HCT116 (cell line): ENCODE measurements at regions not wholly inside any gene's neighbourhood (a gene's known extent, or its start where the extent isn't known, plus 50 kb on each side); places are given as distances from the start of the nearest gene placed in this dataset.
A peak's percentile ranks its signal among the peaks of the same experiment; 100 is the strongest.

Experiments
- ATAC-seq: fragments of 200-7000 bp; cut with Tn5 transposase; 2 replicates; pipeline ENCODE4 v1.9.1; 2020; ENCODE audit warnings: mild to moderate bottlenecking, moderate library complexity
- BruUV-seq: library from RNA; stranded (reverse); fragments of 400-500 nt; replicated peaks from 2 replicates; lab custom pipeline; 2021; lab: Mats Ljungman, UMichigan
- CTCF ChIA-PET: fragments of 300-600 bp; sonication (Branson Sonifier 250); formaldehyde crosslinking; loops from one replicate; lab custom pipeline; 2021; ENCODE audit warnings: antibody characterized with exemption; lab: Charles Lee
- POLR2A ChIA-PET: fragments of 300-600, 350-600 bp; sonication (Branson Sonifier 250); formaldehyde crosslinking; loops from one replicate; lab custom pipeline; 2021; ENCODE audit warnings: antibody characterized with exemption; lab: Charles Lee
- RAD21 ChIA-PET, 2 experiments: fragments of 300-600 bp; sonication (Branson Sonifier 250); formaldehyde crosslinking; loops; one replicate each; lab custom pipeline; 2023; ENCODE audit warnings: low total read pairs in 2 of 2; ENCODE audit not compliant: uncharacterized antibody in 2 of 2, unreplicated experiment in 2 of 2, low non-redundant PET in 1 of 2; lab: Charles Lee
- DNase-seq: peaks from one replicate; pipeline ENCODE4 v3.0.0-alpha.2; 2010; ENCODE audit warnings: low read depth, low spot score
- H2AFZ ChIP-seq: fragments of 200-600 bp; shearing (Covaris generic), sonication (generic); 2 replicates; pipeline ENCODE4 v1.6.1; 2017; ENCODE audit warnings: low read depth, mixed run types, mixed read lengths, antibody characterized with exemption, low read length; ENCODE audit not compliant: poor library complexity, severe bottlenecking
- H3K27ac ChIP-seq: 2 replicates; pipeline ENCODE4 v1.5.1; 2012; ENCODE audit warnings: low read depth, low read length
- H3K27me3 ChIP-seq: fragments of 200-600 bp; sonication (generic); 2 replicates; pipeline ENCODE4 v1.6.1; 2016; ENCODE audit warnings: mixed run types, low read length, mixed read lengths; ENCODE audit not compliant: insufficient read depth
- H3K36me3 ChIP-seq, 2 experiments: fragments of 200-500 bp in 1 of 2; fragments of 200-600 bp in 1 of 2; sonication (Bioruptor generic) in 1 of 2; sonication (generic) in 1 of 2; 2 replicates each; pipeline versions ENCODE4 v1.5.1 to v1.6.1; 2014 to 2016; ENCODE audit warnings: low read length in 2 of 2, inconsistent platforms in 1 of 2, mixed read lengths in 1 of 2, mixed run types in 1 of 2; ENCODE audit not compliant: insufficient read depth in 2 of 2, control insufficient read depth in 1 of 2
- H3K4me1 ChIP-seq, 2 experiments: fragments of 200-600 bp in 1 of 2; sonication (generic) in 1 of 2; 2 replicates each; pipeline versions ENCODE4 v1.5.1 to v1.6.1; 2012 to 2017; ENCODE audit warnings: low read length in 2 of 2, inconsistent platforms in 1 of 2, mild to moderate bottlenecking in 1 of 2, mixed read lengths in 1 of 2, mixed run types in 1 of 2, moderate library complexity in 1 of 2; ENCODE audit not compliant: insufficient read depth in 2 of 2, control insufficient read depth in 1 of 2
- H3K4me2 ChIP-seq: fragments of 200-600 bp; sonication (generic); 2 replicates; pipeline ENCODE4 v1.6.1; 2017; ENCODE audit warnings: mixed run types, low read length, mixed read lengths
- H3K4me3 ChIP-seq, 2 experiments: fragments of 200-600 bp in 1 of 2; sonication (generic) in 1 of 2; replicated peaks in 1 of 2; 2 replicates each; pipeline ENCODE4 v1.5.1; 2011 to 2016; ENCODE audit warnings: low read length in 2 of 2, control low read depth in 1 of 2, low read depth in 1 of 2, mild to moderate bottlenecking in 1 of 2, mixed read lengths in 1 of 2, mixed run types in 1 of 2
- H3K79me2 ChIP-seq: fragments of 200-600 bp; sonication (generic); 2 replicates; pipeline ENCODE4 v1.6.1; 2017; ENCODE audit warnings: mild to moderate bottlenecking, mixed run types, low read length, moderate library complexity, mixed read lengths; ENCODE audit not compliant: insufficient read depth
- H3K9ac ChIP-seq: fragments of 200-600 bp; sonication (generic); 2 replicates; pipeline ENCODE4 v1.6.1; 2016; ENCODE audit warnings: low read length, mixed read lengths
- H3K9me2 ChIP-seq: fragments of 200-600 bp; sonication (generic), shearing (Covaris generic); 2 replicates; pipeline ENCODE4 v1.6.1; 2017; ENCODE audit warnings: mixed run types, mild to moderate bottlenecking, moderate library complexity; ENCODE audit not compliant: insufficient read depth
- H3K9me3 ChIP-seq, 2 experiments: fragments of 200-500 bp in 1 of 2; fragments of 200-600 bp in 1 of 2; sonication (Bioruptor generic) in 1 of 2; sonication (generic) in 1 of 2; 2 replicates each; pipeline ENCODE4 v1.6.1; 2014 to 2017; ENCODE audit warnings: low read length in 2 of 2, mixed read lengths in 2 of 2, inconsistent platforms in 1 of 2, low read depth in 1 of 2, mild to moderate bottlenecking in 1 of 2, mixed run types in 1 of 2, moderate library complexity in 1 of 2; ENCODE audit not compliant: control insufficient read depth in 1 of 2, insufficient read depth in 1 of 2
- H4K20me1 ChIP-seq: fragments of 200-600 bp; sonication (generic), shearing (Covaris generic); 2 replicates; pipeline ENCODE4 v1.6.1; 2017; ENCODE audit warnings: mixed run types, mild to moderate bottlenecking, moderate library complexity; ENCODE audit not compliant: insufficient read depth
- CBX3 ChIP-seq: IDR thresholded peaks from 2 replicates; pipeline ENCODE4 v1.6.1; 2012; ENCODE audit warnings: low read depth
- CEBPB ChIP-seq: IDR thresholded peaks from 2 replicates; pipeline ENCODE4 v1.6.1; 2012; ENCODE audit warnings: low read depth
- EGR1 ChIP-seq: IDR thresholded peaks from 2 replicates; pipeline ENCODE4 v1.6.1; 2012; ENCODE audit warnings: low read depth
- ELF1 ChIP-seq: IDR thresholded peaks from 2 replicates; pipeline ENCODE4 v1.6.1; 2012; ENCODE audit warnings: low read depth, borderline replicate concordance
- EZH2 ChIP-seq: fragments of 200-600 bp; sonication (generic); IDR thresholded peaks from 2 replicates; pipeline ENCODE4 v1.6.1; 2017; ENCODE audit warnings: antibody characterized with exemption, mixed run types
- FOSL1 ChIP-seq: IDR thresholded peaks from 2 replicates; pipeline ENCODE4 v1.6.1; 2012; ENCODE audit warnings: low read depth
- JUND ChIP-seq: IDR thresholded peaks from 2 replicates; pipeline ENCODE4 v1.6.1; 2012
- POLR2A ChIP-seq: IDR thresholded peaks from 2 replicates; pipeline ENCODE4 v1.7.0; 2011; ENCODE audit warnings: borderline replicate concordance; ENCODE audit not compliant: insufficient read depth, insufficient read length; ENCODE audit errors: extremely low read depth
- RAD21 ChIP-seq: IDR thresholded peaks from 2 replicates; pipeline ENCODE4 v1.6.1; 2012; ENCODE audit warnings: low read depth, mild to moderate bottlenecking
- SIN3A ChIP-seq: IDR thresholded peaks from 2 replicates; pipeline ENCODE4 v1.6.1; 2012; ENCODE audit warnings: low read depth
- SP1 ChIP-seq: IDR thresholded peaks from 2 replicates; pipeline ENCODE4 v1.6.1; 2012; ENCODE audit warnings: low read depth
- SRF ChIP-seq: IDR thresholded peaks from 2 replicates; pipeline ENCODE4 v1.6.1; 2012; ENCODE audit warnings: low read depth
- TCF7L2 ChIP-seq: IDR thresholded peaks from 2 replicates; pipeline ENCODE4 v1.7.0; 2011; ENCODE audit warnings: borderline replicate concordance, inconsistent platforms; ENCODE audit not compliant: insufficient read depth, insufficient read length; ENCODE audit errors: extremely low read depth
- YY1 ChIP-seq: IDR thresholded peaks from 2 replicates; pipeline ENCODE4 v1.6.1; 2011; ENCODE audit warnings: low read length, low read depth, moderate library complexity, mild to moderate bottlenecking; ENCODE audit not compliant: insufficient replicate concordance; ENCODE audit errors: extremely low read depth
- ZFX ChIP-seq: fragments of 450-650 bp; IDR thresholded peaks from 2 replicates; pipeline ENCODE4 v1.6.1; 2017
- ZNF274 ChIP-seq: fragments of 200-500 bp; sonication (Bioruptor generic); IDR thresholded peaks from 2 replicates; pipeline ENCODE4 v1.6.1; 2014; ENCODE audit warnings: mild to moderate bottlenecking, low read depth, low read length, inconsistent platforms
- intact Hi-C: fragments of 100-400 bp; cut with micrococcal nuclease; formaldehyde crosslinking; loops from 2 replicates; pipeline ENCODE4 v1.10.0; 2022
- TF ChIP-seq, protein P1 (sequence below): IDR thresholded peaks from 2 replicates; pipeline ENCODE4 v1.6.1; 2012
- TF ChIP-seq, protein P2 (sequence below): IDR thresholded peaks from 2 replicates; pipeline ENCODE4 v1.6.1; 2011; ENCODE audit warnings: mild to moderate bottlenecking, low read length, moderate library complexity; ENCODE audit not compliant: insufficient replicate concordance; ENCODE audit errors: extremely low read depth
- TF ChIP-seq, protein P3 (sequence below): IDR thresholded peaks from 2 replicates; pipeline ENCODE4 v1.6.1; 2012; ENCODE audit warnings: low read depth
- TF ChIP-seq, protein P4 (sequence below): IDR thresholded peaks from 2 replicates; pipeline ENCODE4 v1.6.1; 2012

DNA sequence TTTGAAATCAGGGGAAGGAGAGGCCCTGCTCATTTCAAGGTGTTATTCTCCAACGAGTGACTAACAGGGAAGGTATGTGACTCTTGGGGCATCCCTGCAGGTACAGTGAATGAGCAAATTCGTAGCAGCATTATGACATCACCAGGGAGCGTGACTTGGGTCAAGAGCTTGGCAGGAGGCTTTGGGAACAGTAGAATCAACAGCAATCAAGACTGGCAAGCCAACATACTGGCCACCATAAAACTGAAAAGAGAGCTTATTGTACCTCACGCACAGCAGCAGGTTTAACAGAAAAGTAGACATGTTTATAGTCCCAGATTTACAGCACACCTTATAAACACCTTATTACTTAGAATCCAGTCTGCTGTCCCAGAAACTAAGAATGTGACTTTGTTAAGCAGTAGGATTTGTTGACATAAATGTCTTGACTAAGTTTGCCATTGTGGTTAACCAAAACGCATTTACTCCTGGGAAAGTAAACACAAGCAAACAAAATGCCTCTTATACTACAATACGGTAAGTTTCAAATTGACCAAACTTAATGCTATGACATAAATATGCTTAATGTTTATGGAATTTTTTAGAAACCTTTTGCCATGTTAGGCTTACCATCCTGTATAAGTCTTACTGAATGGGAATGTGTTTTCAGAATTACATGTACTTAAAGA, 297.8 kb downstream of the NPR3 start:
- Histone ChIP-seq H4K20me1 (no peaks in the 10 kb centered on the region), H3K27ac (no peak overlapping the region), H3K36me3 (no peaks in the 10 kb centered on the region), H2AFZ (peak overlapping the region; percentile 36), H3K27me3 (no peaks in the 10 kb centered on the region), H3K79me2 (no peaks in the 10 kb centered on the region), H3K4me3 (no peak overlapping the region), H3K9me3 (no peaks in the 10 kb centered on the region; a peak in 1 of 4 replicates), H3K4me2 (peak overlapping the region; percentile 49), H3K9me2 (no peaks in the 10 kb centered on the region), H3K4me1 (peaks cover 2 to 12% of the 10 kb centered on the region in 2 experiments; a peak in 2 of 4 replicates), H3K9ac (no peak overlapping the region)
- CTCF ChIA-PET, result no interaction called here
- RAD21 ChIA-PET, result no interaction called here
- no TSS peak for BruUV-seq
- peak; percentile 64 for DNase-seq
- peak; percentile 86 for ATAC-seq
- intact Hi-C loops, result no loop called here
- POLR2A ChIA-PET, result no interaction called here
- TF ChIP-seq, protein P1, sequence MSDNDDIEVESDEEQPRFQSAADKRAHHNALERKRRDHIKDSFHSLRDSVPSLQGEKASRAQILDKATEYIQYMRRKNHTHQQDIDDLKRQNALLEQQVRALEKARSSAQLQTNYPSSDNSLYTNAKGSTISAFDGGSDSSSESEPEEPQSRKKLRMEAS, result peak; percentile 48; the same call in 1 of the 2 replicates
- no peak for TF ChIP-seq EZH2
- TF ChIP-seq, protein P2, sequence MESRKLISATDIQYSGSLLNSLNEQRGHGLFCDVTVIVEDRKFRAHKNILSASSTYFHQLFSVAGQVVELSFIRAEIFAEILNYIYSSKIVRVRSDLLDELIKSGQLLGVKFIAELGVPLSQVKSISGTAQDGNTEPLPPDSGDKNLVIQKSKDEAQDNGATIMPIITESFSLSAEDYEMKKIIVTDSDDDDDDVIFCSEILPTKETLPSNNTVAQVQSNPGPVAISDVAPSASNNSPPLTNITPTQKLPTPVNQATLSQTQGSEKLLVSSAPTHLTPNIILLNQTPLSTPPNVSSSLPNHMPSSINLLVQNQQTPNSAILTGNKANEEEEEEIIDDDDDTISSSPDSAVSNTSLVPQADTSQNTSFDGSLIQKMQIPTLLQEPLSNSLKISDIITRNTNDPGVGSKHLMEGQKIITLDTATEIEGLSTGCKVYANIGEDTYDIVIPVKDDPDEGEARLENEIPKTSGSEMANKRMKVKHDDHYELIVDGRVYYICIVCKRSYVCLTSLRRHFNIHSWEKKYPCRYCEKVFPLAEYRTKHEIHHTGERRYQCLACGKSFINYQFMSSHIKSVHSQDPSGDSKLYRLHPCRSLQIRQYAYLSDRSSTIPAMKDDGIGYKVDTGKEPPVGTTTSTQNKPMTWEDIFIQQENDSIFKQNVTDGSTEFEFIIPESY, result no peak
- peak; percentile 59 for TF ChIP-seq JUND
- TF ChIP-seq CBX3, result peak; percentile 78
- TF ChIP-seq ZFX, result no peak
- no peak for TF ChIP-seq RAD21
- TF ChIP-seq FOSL1, result peak; percentile 54
- peak; percentile 47; the same call in 1 of the 2 replicates for TF ChIP-seq SP1
- TF ChIP-seq, protein P3, sequence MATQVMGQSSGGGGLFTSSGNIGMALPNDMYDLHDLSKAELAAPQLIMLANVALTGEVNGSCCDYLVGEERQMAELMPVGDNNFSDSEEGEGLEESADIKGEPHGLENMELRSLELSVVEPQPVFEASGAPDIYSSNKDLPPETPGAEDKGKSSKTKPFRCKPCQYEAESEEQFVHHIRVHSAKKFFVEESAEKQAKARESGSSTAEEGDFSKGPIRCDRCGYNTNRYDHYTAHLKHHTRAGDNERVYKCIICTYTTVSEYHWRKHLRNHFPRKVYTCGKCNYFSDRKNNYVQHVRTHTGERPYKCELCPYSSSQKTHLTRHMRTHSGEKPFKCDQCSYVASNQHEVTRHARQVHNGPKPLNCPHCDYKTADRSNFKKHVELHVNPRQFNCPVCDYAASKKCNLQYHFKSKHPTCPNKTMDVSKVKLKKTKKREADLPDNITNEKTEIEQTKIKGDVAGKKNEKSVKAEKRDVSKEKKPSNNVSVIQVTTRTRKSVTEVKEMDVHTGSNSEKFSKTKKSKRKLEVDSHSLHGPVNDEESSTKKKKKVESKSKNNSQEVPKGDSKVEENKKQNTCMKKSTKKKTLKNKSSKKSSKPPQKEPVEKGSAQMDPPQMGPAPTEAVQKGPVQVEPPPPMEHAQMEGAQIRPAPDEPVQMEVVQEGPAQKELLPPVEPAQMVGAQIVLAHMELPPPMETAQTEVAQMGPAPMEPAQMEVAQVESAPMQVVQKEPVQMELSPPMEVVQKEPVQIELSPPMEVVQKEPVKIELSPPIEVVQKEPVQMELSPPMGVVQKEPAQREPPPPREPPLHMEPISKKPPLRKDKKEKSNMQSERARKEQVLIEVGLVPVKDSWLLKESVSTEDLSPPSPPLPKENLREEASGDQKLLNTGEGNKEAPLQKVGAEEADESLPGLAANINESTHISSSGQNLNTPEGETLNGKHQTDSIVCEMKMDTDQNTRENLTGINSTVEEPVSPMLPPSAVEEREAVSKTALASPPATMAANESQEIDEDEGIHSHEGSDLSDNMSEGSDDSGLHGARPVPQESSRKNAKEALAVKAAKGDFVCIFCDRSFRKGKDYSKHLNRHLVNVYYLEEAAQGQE, result no peak
- TF ChIP-seq, protein P4, sequence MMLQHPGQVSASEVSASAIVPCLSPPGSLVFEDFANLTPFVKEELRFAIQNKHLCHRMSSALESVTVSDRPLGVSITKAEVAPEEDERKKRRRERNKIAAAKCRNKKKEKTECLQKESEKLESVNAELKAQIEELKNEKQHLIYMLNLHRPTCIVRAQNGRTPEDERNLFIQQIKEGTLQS, result peak; percentile 63
- TF ChIP-seq ZNF274, result no peak
- TF ChIP-seq TCF7L2, result no peak
- 0 out of 2 replicates have a peak, but pooled peaks have one; percentile 30 for TF ChIP-seq CEBPB
- TF ChIP-seq SIN3A, result 0 out of 2 replicates have a peak, but pooled peaks have one; percentile 43
- TF ChIP-seq YY1, result no peak
- TF ChIP-seq ELF1, result no peak
- no peak for TF ChIP-seq SRF
- TF ChIP-seq EGR1, result no peak
- TF ChIP-seq POLR2A, result no peak
